Stimulated activated CD4-positive, alpha-beta T cell treated with anti-CD3 and anti-CD28 coated beads, Interleukin-2, amount 100 ng/mL, for 48 hours (primary cell): ENCODE measurements at regions not wholly inside any gene's neighbourhood (a gene's known extent, or its start where the extent isn't known, plus 50 kb on each side); places are given as distances from the start of the nearest gene placed in this dataset.
A peak's percentile ranks its signal among the peaks of the same experiment; 100 is the strongest.

ENCODE experiments used
- DNase-seq, 2 donors: peaks; one replicate each; pipeline ENCODE4 v3.0.0-alpha.2; 2020

- DNase-seq = no peak
Observed at GRCh38 chrX:39875834-39876628, 221.7 kb downstream of the BCOR start.

- DNase-seq = no peak
Observed at GRCh38 chrX:39877905-39878304, 219.9 kb downstream of the BCOR start.

GRCh38 chrX:39883666-39884065 lies 214.1 kb downstream of the BCOR start:
- peak in 1 of 2 donors; percentile 35 for DNase-seq

- DNase-seq = no peak
Observed at GRCh38 chrX:39886282-39886681, 211.5 kb downstream of the BCOR start.

- no peak for DNase-seq
Observed at GRCh38 chrX:39888730-39889129, 209.0 kb downstream of the BCOR start.

GRCh38 chrX:39889704-39890103 lies 208.1 kb downstream of the BCOR start:
- no peak for DNase-seq

GRCh38 chrX:39890807-39891206 lies 207.0 kb downstream of the BCOR start:
- no peak for DNase-seq

- DNase-seq = no peak
Observed at GRCh38 chrX:39891781-39892180, 206.0 kb downstream of the BCOR start.

GRCh38 chrX:39893417-39894338 lies 204.1 kb downstream of the BCOR start:
- DNase-seq = no peak

GRCh38 chrX:39894683-39895082 lies 203.1 kb downstream of the BCOR start:
- DNase-seq = no peak

GRCh38 chrX:39895218-39896110 lies 202.3 kb downstream of the BCOR start:
- DNase-seq = no peak

GRCh38 chrX:39896951-39897740 lies 200.6 kb downstream of the BCOR start:
- DNase-seq = no peak

GRCh38 chrX:39897741-39898097 lies 200.0 kb downstream of the BCOR start:
- no peak for DNase-seq

- DNase-seq = no peak
Observed at GRCh38 chrX:39898147-39898546, 199.6 kb downstream of the BCOR start.

GRCh38 chrX:39899059-39899458 lies 198.7 kb downstream of the BCOR start:
- no peak for DNase-seq

- no peak for DNase-seq
Observed at GRCh38 chrX:39899856-39900776, 197.6 kb downstream of the BCOR start.

- DNase-seq = no peak
Observed at GRCh38 chrX:39900777-39901170, 197.0 kb downstream of the BCOR start.

GRCh38 chrX:39903343-39903742 lies 194.4 kb downstream of the BCOR start:
- no peak for DNase-seq

GRCh38 chrX:39903937-39904336 lies 193.8 kb downstream of the BCOR start:
- DNase-seq = no peak

GRCh38 chrX:39904816-39905537 lies 192.8 kb downstream of the BCOR start:
- no peak for DNase-seq
